ENCODE measurements at regions not wholly inside any gene's neighbourhood (a gene's known extent, or its start where the extent isn't known, plus 50 kb on each side); places are given as distances from the start of the nearest gene placed in this dataset. TPM values are rescaled to one million over a fixed set of nuclear protein-coding genes. Genes with fewer than 3 reads are reported as not detected.

- no peak for TF ChIP-seq GATA2 (IDR thresholded peaks at IDR 0.05; ENCODE audit: insufficient read depth, insufficient read length, low read depth, low read length)
- TF ChIP-seq POLR2AphosphoS5 (IDR thresholded peaks at IDR 0.05; ENCODE audit: insufficient read depth, low read depth, low read length), result no peak
- TF ChIP-seq CTCF (IDR thresholded peaks at IDR 0.05; ENCODE audit: extremely low read depth in 1 of 2, insufficient read depth in 1 of 2, low read depth in 1 of 2, low read length in 2 of 2), result no peak
- no peak for TF ChIP-seq EZH2 (IDR thresholded peaks at IDR 0.05; ENCODE audit: borderline replicate concordance, low read depth, low read length, severe bottlenecking)
- no peak for TF ChIP-seq MAX (IDR thresholded peaks at IDR 0.05; ENCODE audit: insufficient read depth, insufficient read length)
- no peak for TF ChIP-seq POLR2A (IDR thresholded peaks at IDR 0.05; ENCODE audit: low read depth, low read length)
- no peak for TF ChIP-seq JUN (IDR thresholded peaks at IDR 0.05; ENCODE audit: borderline replicate concordance, insufficient read depth, insufficient read length, low read depth)
- TF ChIP-seq FOS (IDR thresholded peaks at IDR 0.05; ENCODE audit: borderline replicate concordance, insufficient read depth, low read length), result no peak
- no peak for TF ChIP-seq MYC (IDR thresholded peaks at IDR 0.05; ENCODE audit: low read depth, low read length)
- no peaks in the 10 kb centered on the region for H3K27me3 ChIP-seq (ENCODE audit: control insufficient read depth in 2 of 2, insufficient read depth in 2 of 2, low read length in 2 of 2)
- no peaks in the 10 kb centered on the region for H3K9me1 ChIP-seq (replicated peaks; ENCODE audit: control insufficient read depth, extremely low read depth, insufficient read depth, low read length)
- DNase-seq (ENCODE audit: low read depth, low spot score), result no peak
- no peaks in the 10 kb centered on the region for H3K79me2 ChIP-seq (ENCODE audit: control insufficient read depth, insufficient read depth, low read length)
- H2AFZ ChIP-seq (ENCODE audit: low read depth, low read length), result no peak overlapping the region
- no peaks in the 10 kb centered on the region for H3K9me3 ChIP-seq (replicated peaks; ENCODE audit: control insufficient read depth, insufficient read depth, low read length)
- H3K9ac ChIP-seq (replicated peaks; ENCODE audit: extremely low read depth, insufficient read depth, low read length), result no peak overlapping the region
- no TSS peak for BruUV-seq (replicated peaks)
- intact Hi-C loops (cut with micrococcal nuclease) (no loop called here), dilution Hi-C loops (cut with MboI; ENCODE audit: extremely low pct_ligation_motif_present, low sequenced_read_pairs) (no loop called here)
- no peak for FAIRE-seq
- CTCF ChIA-PET, result no interaction called here
- POLR2A ChIA-PET, result no interaction called here
- H3K4me3 ChIP-seq (replicated peaks in 1 of 3; ENCODE audit: insufficient read depth in 1 of 3, low read depth in 1 of 3, low read length in 3 of 3), result no peak overlapping the region
- H3K4me1 ChIP-seq (ENCODE audit: control insufficient read depth, extremely low read depth, insufficient read depth, low read length), result no peaks in the 10 kb centered on the region
- H3K27ac ChIP-seq (ENCODE audit: insufficient read depth, low read depth, low read length), result no peak overlapping the region
- H4K20me1 ChIP-seq (replicated peaks; ENCODE audit: control insufficient read depth, extremely low read depth, insufficient read depth, low read length), result no peaks in the 10 kb centered on the region
- no peak overlapping the region for H3K4me2 ChIP-seq (ENCODE audit: insufficient read depth, low read length)
- H3K36me3 ChIP-seq (ENCODE audit: control insufficient read depth in 2 of 2, extremely low read depth in 1 of 2, insufficient read depth in 2 of 2, low read length in 2 of 2), result no peaks in the 10 kb centered on the region
Observed at GRCh38 chr2:111716905-111717775, 166.9 kb downstream of the ANAPC1 start.

Small RNAs in the stretch of these regions (microRNA-seq; reads per million reads assigned to microRNA genes)
- gene MIR4435-2 (ENCODE audit: borderline number of aligned reads, borderline replicate concordance), result not detected

Small RNAs in the stretch of these regions (small RNA-seq; reads per million reads assigned to genes)
- not detected for gene MIR4435-2 (ENCODE audit: insufficient read depth, insufficient read length, low read depth, low replicate concordance)
